IPS-18c (cell line): ENCODE measurements at regions not wholly inside any gene's neighbourhood (a gene's known extent, or its start where the extent isn't known, plus 50 kb on each side); places are given as distances from the start of the nearest gene placed in this dataset.
"Not testable (repeated sequence)": the region's sequence is repeated elsewhere in the genome, so short reads cannot be mapped to it uniquely, and the experiment has no call there.

Experiments
- H3K4me3 ChIP-seq: 2 replicates; pipeline ENCODE4 v1.7.0; 2013; ENCODE audit warnings: low read depth, mild to moderate bottlenecking, low read length, moderate library complexity; ENCODE audit not compliant: insufficient read depth
- H3K9me3 ChIP-seq: one replicate; pipeline ENCODE4 v1.6.1; 2013; ENCODE audit warnings: mild to moderate bottlenecking, low read length, moderate library complexity; ENCODE audit not compliant: control insufficient read depth, insufficient read depth

GRCh38 chr1:120598331-120598951 is 125.3 kb upstream of the NBPF26 start:
- H3K4me3 ChIP-seq, H3K9me3 ChIP-seq: not testable (repeated sequence)

- not testable (repeated sequence) for H3K9me3 ChIP-seq, H3K4me3 ChIP-seq
Observed at GRCh38 chr1:120599511-120599910, 124.2 kb upstream of the NBPF26 start.

GRCh38 chr1:120600442-120601041 is 123.2 kb upstream of the NBPF26 start:
- not testable (repeated sequence) for H3K9me3 ChIP-seq, H3K4me3 ChIP-seq

GRCh38 chr1:120607882-120608281 is 115.9 kb upstream of the NBPF26 start:
- not testable (repeated sequence) for H3K4me3 ChIP-seq, H3K9me3 ChIP-seq

GRCh38 chr1:120608314-120609014 is 115.3 kb upstream of the NBPF26 start:
- H3K9me3 ChIP-seq, H3K4me3 ChIP-seq: not testable (repeated sequence)

- not testable (repeated sequence) for H3K4me3 ChIP-seq, H3K9me3 ChIP-seq
Observed at GRCh38 chr1:120609015-120609573, 114.7 kb upstream of the NBPF26 start.

GRCh38 chr1:120609834-120610233 is 113.9 kb upstream of the NBPF26 start:
- H3K4me3 ChIP-seq, H3K9me3 ChIP-seq: not testable (repeated sequence)

GRCh38 chr1:120614931-120615639 is 108.7 kb upstream of the NBPF26 start:
- not testable (repeated sequence) for H3K4me3 ChIP-seq, H3K9me3 ChIP-seq

GRCh38 chr1:120617493-120617892 is 106.3 kb upstream of the NBPF26 start:
- not testable (repeated sequence) for H3K9me3 ChIP-seq, H3K4me3 ChIP-seq

GRCh38 chr1:120619867-120620692 is 103.7 kb upstream of the NBPF26 start:
- H3K4me3 ChIP-seq, H3K9me3 ChIP-seq: not testable (repeated sequence)

GRCh38 chr1:120620693-120620969 is 103.1 kb upstream of the NBPF26 start:
- H3K9me3 ChIP-seq, H3K4me3 ChIP-seq: not testable (repeated sequence)

- not testable (repeated sequence) for H3K9me3 ChIP-seq, H3K4me3 ChIP-seq
Observed at GRCh38 chr1:120621278-120621677, 102.5 kb upstream of the NBPF26 start.

- not testable (repeated sequence) for H3K4me3 ChIP-seq, H3K9me3 ChIP-seq
Observed at GRCh38 chr1:120623539-120623938, 100.2 kb upstream of the NBPF26 start.

- not testable (repeated sequence) for H3K9me3 ChIP-seq, H3K4me3 ChIP-seq
Observed at GRCh38 chr1:120624565-120625064, 99.1 kb upstream of the NBPF26 start.

GRCh38 chr1:120629832-120630455 is 93.8 kb upstream of the NBPF26 start:
- H3K4me3 ChIP-seq: not testable (repeated sequence)

GRCh38 chr1:120634816-120635806 is 88.6 kb upstream of the NBPF26 start:
- H3K4me3 ChIP-seq, H3K9me3 ChIP-seq: not testable (repeated sequence)

More at GRCh38 chr1:120629832-120630455, 93.8 kb upstream of the NBPF26 start:
- H3K9me3 ChIP-seq: not testable (repeated sequence)
